ENCODE measurements at regions not wholly inside any gene's neighbourhood (a gene's known extent, or its start where the extent isn't known, plus 50 kb on each side); places are given as distances from the start of the nearest gene placed in this dataset.
"Not testable (repeated sequence)": the region's sequence is repeated elsewhere in the genome, so short reads cannot be mapped to it uniquely, and the experiment has no call there.

DNA sequence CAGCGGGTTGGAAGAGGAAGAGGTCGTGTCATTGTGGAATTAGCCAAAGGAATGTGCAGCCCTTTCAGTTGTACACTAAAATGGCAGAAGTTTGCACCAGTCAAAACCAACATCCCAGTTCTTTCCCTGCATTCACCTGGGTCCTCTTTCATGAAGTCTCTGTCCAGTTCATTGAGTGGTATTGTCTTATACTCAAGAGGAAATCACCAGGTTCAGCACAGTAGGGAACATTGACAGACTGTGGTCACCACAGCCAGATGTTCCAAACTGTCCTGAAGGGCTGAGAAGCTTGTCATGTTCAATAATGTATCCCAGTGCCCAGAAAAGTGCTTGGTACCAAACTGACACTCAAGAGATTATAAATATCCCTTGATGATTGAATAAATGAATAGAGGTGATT lies 131.6 kb downstream of the GLUL start:
- ATAC-seq: no peak

GRCh38 chr1:182259229-182259872 lies 132.2 kb downstream of the GLUL start:
- peak; percentile 74 to 83 for ATAC-seq

DNA sequence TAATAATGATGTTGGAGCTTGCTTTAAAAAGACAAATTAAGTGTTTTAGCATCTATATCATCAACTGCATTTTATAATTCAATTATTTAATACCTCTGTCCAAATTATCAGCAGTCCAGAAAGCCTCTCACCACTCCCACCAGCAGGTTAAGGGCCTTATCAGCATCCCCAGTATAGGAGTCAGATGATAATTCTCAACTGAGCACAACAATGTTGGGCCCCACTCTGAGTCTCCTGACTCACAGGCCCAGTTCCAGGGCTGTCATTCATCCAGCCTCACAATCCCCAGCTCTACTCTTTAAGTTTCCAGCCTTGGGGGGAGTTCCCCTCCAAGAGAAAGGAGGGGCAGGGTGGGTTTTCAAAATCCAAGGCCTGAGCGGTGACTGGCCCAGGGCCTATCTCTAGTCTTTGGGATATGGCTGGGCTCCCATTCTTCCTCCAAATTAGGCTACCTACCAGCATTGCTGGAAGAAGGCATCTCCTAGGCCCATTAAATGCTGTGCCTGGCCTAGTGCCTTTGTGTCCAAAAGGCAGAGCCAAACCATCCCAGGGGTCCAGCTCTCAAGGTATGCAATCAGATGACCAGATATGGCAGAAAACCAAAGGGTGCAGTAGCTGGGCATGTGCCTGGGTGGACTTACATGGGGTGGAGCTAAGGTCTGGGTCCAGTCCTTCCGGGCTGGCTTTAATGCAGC lies 134.1 kb downstream of the GLUL start:
- ATAC-seq: no peak

GRCh38 chr1:182256931-182257330 lies 134.7 kb downstream of the GLUL start:
- ATAC-seq: no peak

DNA sequence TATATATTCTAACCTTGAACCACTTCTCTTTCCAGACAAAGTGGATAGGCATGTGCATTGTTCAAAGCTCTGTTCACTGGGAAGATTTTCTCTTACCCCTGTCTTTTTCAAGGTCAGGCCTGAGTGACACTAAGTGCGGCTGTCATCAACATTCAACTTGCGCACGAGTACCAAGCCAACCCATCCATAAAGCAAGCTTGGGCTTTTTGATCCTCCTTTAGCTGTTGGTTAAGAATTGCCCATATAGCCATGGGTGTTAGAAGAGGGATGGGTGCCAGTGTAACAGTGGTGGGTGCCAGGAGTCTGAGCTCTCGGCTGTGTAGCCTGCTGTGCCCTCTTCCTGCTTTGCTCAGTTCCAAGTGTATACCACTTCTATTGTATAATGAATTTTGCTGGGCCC lies 136.1 kb downstream of the GLUL start:
- no peak for ATAC-seq

DNA sequence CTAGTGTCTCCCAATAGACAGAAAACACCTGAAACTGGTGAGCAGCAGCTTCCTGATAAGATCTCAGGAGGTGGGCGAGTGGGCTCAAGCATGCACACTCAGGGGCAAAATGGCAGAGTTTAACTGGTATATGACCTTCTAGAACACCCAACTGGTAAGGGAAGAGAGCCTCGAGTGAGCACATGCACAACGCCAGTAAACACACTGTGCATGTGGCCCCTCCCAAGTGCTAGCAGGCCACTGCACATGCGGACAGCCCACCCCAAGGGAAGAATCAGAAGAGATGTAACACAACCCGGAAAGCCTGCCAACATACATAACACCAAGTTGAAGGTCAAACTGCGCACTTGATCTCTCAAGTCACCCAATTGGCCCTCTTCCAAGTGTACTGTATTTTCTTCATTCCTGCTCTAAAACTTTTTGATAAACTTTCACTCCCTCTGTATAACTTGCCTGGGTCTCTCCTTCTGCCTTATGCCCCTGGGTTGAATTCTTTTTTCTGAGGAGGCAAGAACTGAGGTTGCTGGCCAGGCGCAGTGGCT lies 138.2 kb downstream of the GLUL start:
- no peak for ATAC-seq

DNA sequence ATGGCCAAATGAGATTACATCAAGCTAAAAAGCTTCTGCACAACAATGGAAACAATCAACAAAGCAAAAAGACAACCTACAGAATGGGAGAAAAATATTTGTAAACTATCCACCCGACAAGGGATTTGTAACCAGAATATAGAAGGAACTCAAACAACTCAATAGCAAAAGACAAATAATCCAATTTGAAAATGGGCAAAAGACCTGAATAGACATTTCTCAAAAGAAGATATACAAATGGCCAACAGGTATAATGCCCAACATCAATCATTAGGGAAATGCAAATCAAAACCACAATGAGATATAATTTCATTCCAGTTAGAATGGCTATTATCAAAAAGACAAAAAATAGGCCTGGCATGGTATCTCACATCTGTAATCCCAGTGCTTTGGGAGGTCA lies 140.0 kb downstream of the GLUL start:
- no peak for ATAC-seq

- ATAC-seq: peak; percentile 79 to 84
These were observed 142.4 kb downstream of the GLUL start for GRCh38 chr1:182249201-182249676.

GRCh38 chr1:182248721-182249120 lies 142.9 kb downstream of the GLUL start:
- no peak for ATAC-seq

DNA sequence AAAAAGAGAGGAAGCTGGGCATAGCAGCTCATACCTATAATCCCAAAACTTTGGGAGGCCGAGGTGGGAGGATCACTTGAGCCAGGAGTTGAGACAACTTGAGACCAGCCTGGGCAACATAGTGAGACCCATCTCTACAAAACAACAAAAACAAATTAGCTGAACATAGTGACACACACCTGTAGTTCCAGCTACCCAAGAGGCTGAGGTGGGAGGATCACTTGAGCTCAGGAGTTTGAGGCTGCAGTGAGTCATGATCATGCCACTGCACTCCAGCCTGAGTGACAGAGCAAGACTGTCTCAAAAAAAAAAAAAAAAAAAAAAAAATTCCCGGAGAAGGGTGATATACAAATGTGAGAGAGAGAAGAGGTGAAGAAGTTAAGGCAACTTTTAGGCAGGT lies 143.8 kb downstream of the GLUL start:
- ATAC-seq: not testable (repeated sequence)

GRCh38 chr1:182246783-182247182 lies 144.8 kb downstream of the GLUL start:
- ATAC-seq: no peak

- no peak for ATAC-seq
These were observed 146.6 kb downstream of the GLUL start for GRCh38 chr1:182245040-182245439.

GRCh38 chr1:182244451-182244850 lies 147.1 kb downstream of the GLUL start:
- ATAC-seq: no peak

DNA sequence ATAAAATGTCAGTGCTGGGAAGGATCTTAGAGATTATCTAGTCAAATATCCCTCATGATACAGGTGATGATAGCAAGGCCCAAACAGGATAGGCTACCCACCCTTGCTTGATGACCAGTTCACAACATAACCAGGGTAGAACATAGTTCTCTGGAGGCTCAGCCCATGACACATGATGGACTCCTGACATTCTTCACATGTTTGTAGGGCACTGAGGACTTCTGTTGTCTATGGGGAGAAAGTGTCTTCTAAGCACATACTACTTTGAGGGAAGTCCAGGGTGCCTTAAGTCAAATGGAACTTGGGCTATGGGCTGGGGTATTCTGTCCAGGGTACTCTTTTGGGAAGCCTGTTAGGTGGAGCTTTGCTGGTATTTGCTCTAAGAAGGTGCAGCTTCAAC lies 148.9 kb downstream of the GLUL start:
- ATAC-seq: no peak

GRCh38 chr1:182240085-182240484 lies 151.5 kb downstream of the GLUL start:
- ATAC-seq: no peak

DNA sequence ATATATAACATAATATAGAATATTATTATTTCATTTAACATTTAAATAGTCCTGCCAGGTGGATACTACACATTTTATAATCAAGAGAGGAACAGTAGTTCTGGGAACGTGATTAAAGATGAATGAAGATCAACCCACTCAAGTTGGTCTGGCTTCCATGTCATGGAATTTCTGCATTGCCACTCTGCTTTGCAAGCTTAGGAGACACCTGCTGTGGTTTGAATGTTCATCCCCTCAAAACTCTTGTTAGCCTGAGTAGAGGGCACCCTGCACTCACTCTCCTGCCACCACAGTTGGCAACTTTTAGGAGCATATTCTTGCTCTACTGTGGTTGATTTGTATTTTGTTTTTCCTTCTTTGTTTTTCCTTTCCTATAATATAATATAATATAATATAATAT lies 153.2 kb downstream of the GLUL start:
- no peak for ATAC-seq

DNA sequence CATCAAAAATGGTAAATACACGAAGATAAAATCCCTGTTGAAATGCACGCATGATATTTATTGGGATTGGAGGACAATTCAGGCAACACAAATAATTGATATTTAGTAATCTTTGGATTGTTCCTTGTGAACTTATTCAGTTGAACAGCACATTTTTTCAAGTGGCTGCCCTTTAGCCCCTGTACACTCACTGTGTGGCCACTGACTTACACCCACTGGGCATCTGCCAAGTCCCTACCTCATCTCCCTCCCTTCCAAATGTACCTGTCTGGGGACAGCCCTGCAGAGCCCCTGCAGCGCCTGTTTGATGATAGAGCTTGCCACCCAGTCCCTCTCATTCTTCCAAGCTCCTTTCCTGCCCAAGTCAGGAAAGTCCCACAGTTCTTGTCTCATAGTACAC lies 154.3 kb downstream of the GLUL start:
- ATAC-seq: no peak

DNA sequence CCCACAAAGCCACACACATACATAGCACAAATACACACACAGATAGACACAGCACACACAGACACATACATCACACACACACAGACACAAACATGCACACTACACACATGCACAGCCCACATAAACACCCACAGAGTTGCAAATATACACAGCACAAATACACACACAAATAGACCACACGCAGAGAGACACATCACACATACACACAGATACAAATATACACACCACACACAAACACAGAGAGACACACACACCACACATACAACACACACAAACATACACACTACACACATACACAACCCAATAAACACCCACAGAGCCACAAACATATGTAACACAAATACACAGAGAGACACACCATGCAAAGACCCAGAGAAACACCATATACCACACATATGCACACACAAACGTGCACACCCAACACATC lies 154.9 kb downstream of the GLUL start:
- no peak for ATAC-seq

DNA sequence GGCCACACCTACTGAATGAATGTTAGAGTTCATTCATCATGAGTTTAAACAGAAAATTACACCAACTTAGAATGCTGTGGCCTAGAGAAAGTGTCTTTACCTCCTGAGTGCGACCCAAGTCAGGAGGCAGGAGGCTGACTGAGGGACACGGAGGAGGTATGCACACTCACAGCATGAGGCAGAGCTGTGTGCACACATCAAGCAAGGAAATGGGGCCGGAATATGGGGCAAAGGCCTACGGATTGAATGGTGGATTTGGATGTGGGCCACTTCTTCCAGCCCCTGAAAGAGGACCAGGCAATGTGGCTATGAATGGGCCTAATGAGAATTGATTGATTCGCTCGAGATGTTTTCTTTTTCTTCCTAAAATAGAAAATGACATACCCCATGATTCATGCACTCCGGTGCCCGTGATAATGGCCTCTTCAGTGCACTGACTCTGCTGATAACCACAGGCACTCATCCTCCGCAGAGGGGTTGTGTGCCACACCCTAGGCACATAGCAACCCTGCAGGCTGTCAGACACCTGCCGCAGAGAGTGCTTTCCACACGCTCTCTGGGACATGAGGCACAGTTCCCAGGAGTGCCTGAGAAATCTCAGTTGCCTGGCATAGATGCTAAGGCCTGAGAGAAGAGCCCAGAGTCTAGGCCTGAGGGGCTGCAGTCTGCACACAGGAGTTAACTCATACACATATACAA lies 155.5 kb downstream of the GLUL start:
- ATAC-seq: no peak

DNA sequence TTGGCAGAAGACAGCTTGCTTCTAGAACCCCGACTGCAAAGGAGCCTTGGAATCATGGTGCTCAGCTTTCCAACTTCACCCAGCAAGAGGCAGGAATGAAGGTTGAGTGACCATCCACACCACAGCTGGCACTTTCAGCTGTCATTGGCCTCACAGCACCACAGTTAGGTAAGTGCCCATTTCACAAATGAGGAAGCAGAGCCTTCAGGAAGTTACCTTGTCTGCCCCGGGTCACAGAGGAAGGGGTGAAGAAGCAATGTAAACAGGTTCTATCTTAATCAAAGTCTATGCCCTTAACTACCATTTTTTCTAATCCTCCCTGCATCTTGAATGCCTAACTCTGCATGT lies 156.0 kb downstream of the GLUL start:
- ATAC-seq: no peak

GRCh38 chr1:182229921-182230491 lies 161.6 kb downstream of the GLUL start:
- ATAC-seq: no peak

- no peak for ATAC-seq
These were observed 162.1 kb downstream of the GLUL start for GRCh38 chr1:182229451-182229850.

- no peak for ATAC-seq
These were observed 163.6 kb downstream of the GLUL start for GRCh38 chr1:182227864-182228547.

Measured in activated CD4-positive, CD25-positive, alpha-beta regulatory T cell treated with anti-CD3 and anti-CD28 coated beads, Interleukin-2, amount 50 U/mL, for 24 hours (primary cell).